H9 (cell line): ENCODE measurements at regions not wholly inside any gene's neighbourhood (a gene's known extent, or its start where the extent isn't known, plus 50 kb on each side); places are given as distances from the start of the nearest gene placed in this dataset.

Experiments
- DNase-seq: peaks from one replicate; pipeline ENCODE4 v3.0.0-alpha.2; 2017
- H2AFZ ChIP-seq: one replicate; pipeline ENCODE4 v1.6.1; 2013; ENCODE audit warnings: mild to moderate bottlenecking, low read length, control low read depth, moderate library complexity
- H2AK5ac ChIP-seq: 2 replicates; pipeline ENCODE4 v1.6.1; 2013; ENCODE audit warnings: low read length, control low read depth, mixed read lengths; ENCODE audit not compliant: insufficient read length
- H2BK120ac ChIP-seq: one replicate; pipeline ENCODE4 v1.6.1; 2013; ENCODE audit warnings: low read depth, mild to moderate bottlenecking, low read length, control low read depth, inconsistent platforms; ENCODE audit not compliant: poor library complexity, severe bottlenecking
- H2BK12ac ChIP-seq: 2 replicates; pipeline ENCODE4 v1.6.1; 2013; ENCODE audit warnings: low read length, control low read depth, mixed read lengths, low read depth; ENCODE audit not compliant: insufficient read length
- H2BK15ac ChIP-seq: 2 replicates; pipeline ENCODE4 v1.6.1; 2013; ENCODE audit warnings: low read depth, low read length, control low read depth
- H2BK20ac ChIP-seq: one replicate; pipeline ENCODE4 v1.6.1; 2013; ENCODE audit warnings: low read depth, mild to moderate bottlenecking, low read length, control low read depth, inconsistent platforms; ENCODE audit not compliant: poor library complexity, severe bottlenecking
- H2BK5ac ChIP-seq: 2 replicates; pipeline ENCODE4 v1.6.1; 2013; ENCODE audit warnings: low read length, control low read depth, mixed read lengths; ENCODE audit not compliant: insufficient read length
- H3K14ac ChIP-seq: 2 replicates; pipeline ENCODE4 v1.6.1; 2013; ENCODE audit warnings: low read length, control low read depth; ENCODE audit not compliant: insufficient read depth
- H3K18ac ChIP-seq: 2 replicates; pipeline ENCODE4 v1.6.1; 2013; ENCODE audit warnings: low read depth, mild to moderate bottlenecking, mixed read lengths, low read length, control low read depth; ENCODE audit not compliant: insufficient read length
- H3K23ac ChIP-seq: 2 replicates; pipeline ENCODE4 v1.6.1; 2013; ENCODE audit warnings: low read length, control low read depth, mixed read lengths, low read depth; ENCODE audit not compliant: insufficient read length
- H3K23me2 ChIP-seq: 2 replicates; pipeline ENCODE4 v1.6.1; 2013; ENCODE audit warnings: low read depth, mild to moderate bottlenecking, mixed read lengths, low read length, control low read depth; ENCODE audit not compliant: insufficient read length, poor library complexity, severe bottlenecking
- H3K27ac ChIP-seq: 2 replicates; pipeline ENCODE4 v1.5.1; 2013; ENCODE audit warnings: low read length, control low read depth, mixed read lengths, low read depth; ENCODE audit not compliant: insufficient read length
- H3K27me3 ChIP-seq: 2 replicates; pipeline ENCODE4 v1.6.1; 2013; ENCODE audit warnings: low read length, control low read depth, inconsistent platforms; ENCODE audit not compliant: insufficient read depth
- H3K4ac ChIP-seq: 2 replicates; pipeline ENCODE4 v1.6.1; 2013; ENCODE audit warnings: low read depth, mild to moderate bottlenecking, control low read depth, inconsistent platforms, low read length, moderate library complexity
- H3K4me1 ChIP-seq: 2 replicates; pipeline ENCODE4 v1.6.1; 2013; ENCODE audit warnings: low read length, control low read depth, inconsistent platforms; ENCODE audit not compliant: insufficient read depth
- H3K4me2 ChIP-seq: 2 replicates; pipeline ENCODE4 v1.6.1; 2013; ENCODE audit warnings: low read length, control low read depth, mixed read lengths; ENCODE audit not compliant: insufficient read length, insufficient read depth
- H3K56ac ChIP-seq: 2 replicates; pipeline ENCODE4 v1.6.1; 2013; ENCODE audit warnings: low read depth, mild to moderate bottlenecking, mixed read lengths, low read length, control low read depth; ENCODE audit not compliant: insufficient read length
- H3K79me1 ChIP-seq: 2 replicates; pipeline ENCODE4 v1.6.1; 2013; ENCODE audit warnings: low read depth, mild to moderate bottlenecking, moderate library complexity, low read length, control low read depth, inconsistent platforms; ENCODE audit not compliant: insufficient read depth, poor library complexity, severe bottlenecking
- H3K79me2 ChIP-seq: 2 replicates; pipeline ENCODE4 v1.6.1; 2013; ENCODE audit warnings: low read length, control low read depth, inconsistent platforms; ENCODE audit not compliant: insufficient read depth
- H3K9ac ChIP-seq: 2 replicates; pipeline ENCODE4 v1.6.1; 2013; ENCODE audit warnings: low read length, control low read depth, mixed read lengths; ENCODE audit not compliant: insufficient read length; ENCODE audit errors: extremely low read depth
- H3K9me3 ChIP-seq: one replicate; pipeline ENCODE4 v1.6.1; 2013; ENCODE audit warnings: low read depth, low read length, inconsistent platforms; ENCODE audit not compliant: control insufficient read depth
- H3T11ph ChIP-seq: one replicate; pipeline ENCODE4 v1.6.1; 2013; ENCODE audit warnings: mild to moderate bottlenecking, low read length, control low read depth, inconsistent platforms
- H4K20me1 ChIP-seq: one replicate; pipeline ENCODE4 v1.6.1; 2013; ENCODE audit not compliant: control insufficient read depth, insufficient read length, insufficient read depth
- H4K5ac ChIP-seq: 2 replicates; pipeline ENCODE4 v1.6.1; 2013; ENCODE audit warnings: low read depth, mild to moderate bottlenecking, mixed read lengths, low read length, control low read depth; ENCODE audit not compliant: insufficient read length
- H4K8ac ChIP-seq: replicated peaks from 2 replicates; pipeline ENCODE4 v1.6.1; 2013; ENCODE audit warnings: low read length, control low read depth, mixed read lengths, low read depth; ENCODE audit not compliant: insufficient read length
- H4K91ac ChIP-seq: 2 replicates; pipeline ENCODE4 v1.6.1; 2013; ENCODE audit warnings: low read depth, mild to moderate bottlenecking, moderate library complexity, mixed read lengths, low read length, control low read depth; ENCODE audit not compliant: insufficient read length
- H3K27ac Mint-ChIP-seq, 3 experiments: 2 replicates in 2 of 3; 3 replicates in 1 of 3; pipeline ENCODE4 v1.8.0; 2020 to 2021; ENCODE audit warnings: mixed read lengths in 3 of 3, mild to moderate bottlenecking in 1 of 3, moderate library complexity in 1 of 3
- H3K27me3 Mint-ChIP-seq: 2 replicates; pipeline ENCODE4 v1.8.0; 2021; ENCODE audit warnings: low read depth, mild to moderate bottlenecking, moderate library complexity, mixed read lengths
- H3K36me3 Mint-ChIP-seq, 3 experiments: 2 replicates in 2 of 3; 3 replicates in 1 of 3; pipeline ENCODE4 v1.8.0; 2020 to 2021; ENCODE audit warnings: low read depth in 3 of 3, mixed read lengths in 3 of 3; ENCODE audit not compliant: insufficient read depth in 1 of 3
- H3K4me1 Mint-ChIP-seq, 2 experiments: 2 replicates each; pipeline ENCODE4 v1.8.0; 2020; ENCODE audit warnings: mixed read lengths in 2 of 2
- H3K4me3 Mint-ChIP-seq, 2 experiments: 2 replicates in 1 of 2; 3 replicates in 1 of 2; pipeline ENCODE4 v1.8.0; 2020 to 2021; ENCODE audit warnings: mild to moderate bottlenecking in 2 of 2, mixed read lengths in 2 of 2, moderate library complexity in 1 of 2
- H3K9me3 Mint-ChIP-seq, 2 experiments: 2 replicates in 1 of 2; 3 replicates in 1 of 2; pipeline ENCODE4 v1.8.0; 2020; ENCODE audit warnings: mild to moderate bottlenecking in 2 of 2, mixed read lengths in 2 of 2, moderate library complexity in 1 of 2
- CTCF ChIP-seq: fragments of 200-600 bp; sonication (generic); conservative IDR thresholded peaks from 3 replicates; pipeline ENCODE4 v1.8.0; 2021; ENCODE audit warnings: antibody characterized with exemption, mild to moderate bottlenecking
- WGBS: extraction: QIAGEN DNeasy Blood & Tissue Kit; methylation state at CpG from one replicate; pipeline ENCODE4 v1.1.7; 2013; ENCODE audit warnings: missing lambda C conversion rate, low lambda C conversion rate, mixed read lengths; ENCODE audit not compliant: insufficient read length; ENCODE audit errors: extremely low coverage; 5-methylcytosine and 5-hydroxymethylcytosine counted together

DNA sequence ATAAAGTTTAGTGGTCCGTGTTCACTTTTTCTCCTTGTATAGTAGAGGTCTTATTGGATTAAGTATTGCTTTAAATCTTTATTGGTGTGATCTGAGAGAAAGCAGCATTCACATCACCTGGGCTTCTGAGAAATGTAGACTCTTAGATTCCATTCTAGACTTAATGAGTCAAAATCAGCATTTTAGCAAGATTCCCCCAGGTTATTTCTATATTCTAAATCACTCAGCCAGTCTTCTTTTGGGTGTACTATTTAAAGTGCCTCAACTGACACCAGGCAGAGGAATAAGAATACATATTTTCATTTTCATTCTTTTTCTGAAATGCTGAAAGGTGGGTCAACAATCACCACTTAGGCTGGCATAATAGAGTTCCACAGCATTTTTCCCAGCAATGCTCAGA is 481.7 kb downstream of the TUSC7 start:
- Mint-ChIP-seq H3K27ac (no peak overlapping the region), H3K4me1 (no peaks in the 10 kb centered on the region), H3K4me3 (no peak overlapping the region), H3K27me3 (peaks cover 1% of the 10 kb centered on the region; the same call in 1 of the 2 replicates), H3K36me3 (no peaks in the 10 kb centered on the region), H3K9me3 (no peaks in the 10 kb centered on the region)
- H3K79me1 ChIP-seq = no peaks in the 10 kb centered on the region
- H2BK12ac ChIP-seq = no peak overlapping the region
- no peaks in the 10 kb centered on the region for H3K4me1 ChIP-seq
- H3K9me3 ChIP-seq = no peaks in the 10 kb centered on the region
- H4K8ac ChIP-seq = no peak overlapping the region
- no peak overlapping the region for H3K9ac ChIP-seq
- H2AK5ac ChIP-seq = no peak overlapping the region
- no peak overlapping the region for H3K14ac ChIP-seq
- no peaks in the 10 kb centered on the region for H3K23me2 ChIP-seq
- no peak overlapping the region for H3K18ac ChIP-seq
- no peak for TF ChIP-seq CTCF
- H3K27ac ChIP-seq = no peak overlapping the region
- no CpG with 5 or more reads among the region's 1 CpG for WGBS
- no peak overlapping the region for H3K23ac ChIP-seq
- no peak overlapping the region for H3K4ac ChIP-seq
- H4K20me1 ChIP-seq = no peaks in the 10 kb centered on the region
- no peak overlapping the region for H3T11ph ChIP-seq
- H2BK20ac ChIP-seq = no peak overlapping the region
- H4K91ac ChIP-seq = no peak overlapping the region
- H2BK120ac ChIP-seq = no peak overlapping the region
- H3K27me3 ChIP-seq = no peaks in the 10 kb centered on the region
- no peak for DNase-seq
- no peak overlapping the region for H2AFZ ChIP-seq
- no peak overlapping the region for H2BK5ac ChIP-seq
- no peak overlapping the region for H4K5ac ChIP-seq
- no peak overlapping the region for H3K4me2 ChIP-seq
- H2BK15ac ChIP-seq = no peak overlapping the region
- H3K79me2 ChIP-seq = no peaks in the 10 kb centered on the region
- H3K56ac ChIP-seq = no peak overlapping the region
